ENCODE measurements at regions not wholly inside any gene's neighbourhood (a gene's known extent, or its start where the extent isn't known, plus 50 kb on each side); places are given as distances from the start of the nearest gene placed in this dataset.

DNA sequence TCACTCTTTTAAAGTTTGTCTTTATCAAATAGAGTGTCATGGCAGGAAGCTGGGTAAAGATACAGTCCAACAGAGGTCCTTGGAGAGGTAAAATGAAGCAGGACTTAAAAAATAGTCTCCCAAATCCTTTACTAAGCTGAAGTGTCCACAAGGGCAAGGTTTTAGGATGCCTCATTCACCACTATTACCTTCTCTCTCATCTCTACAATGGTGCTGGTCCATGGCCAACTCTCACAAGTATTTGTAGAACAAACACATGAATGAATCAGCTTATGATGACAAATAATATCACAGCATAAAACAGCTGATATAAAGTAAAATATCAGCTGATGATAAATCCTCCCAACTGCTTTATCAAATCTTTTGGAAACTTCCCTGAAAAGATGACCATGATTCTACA is 162.3 kb upstream of the ZNF462 start:
- Histone ChIP-seq H3K79me2 (ENCODE audit: insufficient read depth, low read length) (no peaks in the 10 kb centered on the region), H3K9ac (ENCODE audit: extremely low read depth, insufficient read length, low read length) (no peak overlapping the region), H3K4ac (ENCODE audit: low read depth, low read length) (no peak overlapping the region), H2BK120ac (ENCODE audit: low read depth, low read length, poor library complexity, severe bottlenecking) (no peak overlapping the region), H2BK5ac (ENCODE audit: insufficient read length, low read length) (no peak overlapping the region), H4K20me1 (ENCODE audit: control insufficient read depth, insufficient read depth, insufficient read length) (no peaks in the 10 kb centered on the region), H4K91ac (ENCODE audit: insufficient read length, low read depth, low read length) (no peak overlapping the region), H3K27ac (ENCODE audit: insufficient read length, low read depth, low read length) (no peak overlapping the region), H2BK15ac (ENCODE audit: low read depth, low read length) (no peak overlapping the region), H2AFZ (ENCODE audit: low read length) (no peak overlapping the region), H3K18ac (ENCODE audit: insufficient read length, low read depth, low read length) (no peak overlapping the region), H4K5ac (ENCODE audit: insufficient read length, low read depth, low read length) (no peak overlapping the region), H3K9me3 (ENCODE audit: control insufficient read depth, low read depth, low read length) (no peaks in the 10 kb centered on the region), H2AK5ac (ENCODE audit: insufficient read length, low read length) (no peak overlapping the region), H3K14ac (ENCODE audit: insufficient read depth, low read length) (no peak overlapping the region), H3K27me3 (ENCODE audit: insufficient read depth, low read length) (no peaks in the 10 kb centered on the region), H3K79me1 (ENCODE audit: insufficient read depth, low read depth, low read length, poor library complexity, severe bottlenecking) (no peaks in the 10 kb centered on the region), H2BK20ac (ENCODE audit: low read depth, low read length, poor library complexity, severe bottlenecking) (no peak overlapping the region), H4K8ac (replicated peaks; ENCODE audit: insufficient read length, low read depth, low read length) (no peak overlapping the region), H2BK12ac (ENCODE audit: insufficient read length, low read depth, low read length) (no peak overlapping the region), H3K4me1 (ENCODE audit: insufficient read depth, low read length) (no peaks in the 10 kb centered on the region), H3T11ph (ENCODE audit: low read length) (no peak overlapping the region), H3K23ac (ENCODE audit: insufficient read length, low read depth, low read length) (no peak overlapping the region), H3K23me2 (ENCODE audit: insufficient read length, low read depth, low read length, poor library complexity, severe bottlenecking) (no peaks in the 10 kb centered on the region), H3K4me2 (ENCODE audit: insufficient read depth, insufficient read length, low read length) (no peak overlapping the region), H3K56ac (ENCODE audit: insufficient read length, low read depth, low read length) (no peak overlapping the region)
- Mint-ChIP-seq H3K36me3 (ENCODE audit: insufficient read depth in 1 of 3, low read depth in 3 of 3) (peaks cover 3 to 4% (median 3%) of the 10 kb centered on the region in 3 experiments; a peak in 6 of 7 replicates), H3K27me3 (ENCODE audit: low read depth) (no peaks in the 10 kb centered on the region), H3K4me1 (peaks cover 15 to 21% of the 10 kb centered on the region in 2 experiments), H3K27ac (no peak overlapping the region), H3K9me3 (peaks cover 4 to 10% of the 10 kb centered on the region in 2 experiments), H3K4me3 (no peak overlapping the region)
- TF ChIP-seq CTCF (conservative IDR thresholded peaks at IDR 0.05) = no peak
- no peak for DNase-seq

Measured in H9 (cell line).